SK-N-SH treated with all-trans-retinoic acid at 6 μM for 48 hours (cell line): ENCODE measurements at regions not wholly inside any gene's neighbourhood (a gene's known extent, or its start where the extent isn't known, plus 50 kb on each side); places are given as distances from the start of the nearest gene placed in this dataset.

Experiments
- ATAC-seq: fragments of 200-7000 bp; cut with Tn5 transposase; 3 replicates; pipeline ENCODE4 v1.9.1; 2020; ENCODE audit warnings: mild to moderate bottlenecking, moderate library complexity
- ARNTL ChIP-seq: fragments of 450-650 bp; formaldehyde crosslinking; IDR thresholded peaks from 2 replicates; pipeline ENCODE4 v1.5.0; 2020; ENCODE audit warnings: low read depth, mild to moderate bottlenecking, moderate library complexity, borderline replicate concordance
- BACH2 ChIP-seq: fragments of 250-450 bp; sonication (Bioruptor Pico); IDR thresholded peaks from 2 replicates; pipeline ENCODE4 v1.9.0; 2021; ENCODE audit warnings: mild to moderate bottlenecking, borderline replicate concordance
- CREB5 ChIP-seq: fragments of 250-450 bp; sonication (Bioruptor Pico); IDR thresholded peaks from 2 replicates; pipeline ENCODE4 v1.5.1; 2020; ENCODE audit warnings: low read depth, mild to moderate bottlenecking, moderate library complexity
- CSDC2 ChIP-seq: fragments of 250-450 bp; sonication (Bioruptor Pico); IDR thresholded peaks from 2 replicates; pipeline ENCODE4 v1.5.0; 2020; ENCODE audit warnings: mild to moderate bottlenecking, moderate library complexity
- CSRNP3 ChIP-seq: fragments of 250-450 bp; sonication (Bioruptor Pico); IDR thresholded peaks from 2 replicates; pipeline ENCODE4 v1.5.1; 2021; ENCODE audit warnings: mild to moderate bottlenecking, moderate library complexity
- ESRRG ChIP-seq: fragments of 250-450 bp; sonication (Bioruptor Pico); IDR thresholded peaks from 2 replicates; pipeline ENCODE4 v1.6.1; 2021; ENCODE audit warnings: mild to moderate bottlenecking
- GLIS3 ChIP-seq: fragments of 250-450 bp; sonication (Bioruptor Pico); IDR thresholded peaks from 2 replicates; pipeline ENCODE4 v1.5.0; 2020; ENCODE audit warnings: mild to moderate bottlenecking, moderate library complexity
- ISL1 ChIP-seq: fragments of 250-450 bp; sonication (Bioruptor Pico); IDR thresholded peaks from 2 replicates; pipeline ENCODE4 v2.1.2; 2022; ENCODE audit warnings: mild to moderate bottlenecking, moderate library complexity
- OSR1 ChIP-seq: fragments of 250-450 bp; sonication (Bioruptor Pico); IDR thresholded peaks from 2 replicates; pipeline ENCODE4 v1.8.0; 2022; ENCODE audit warnings: moderate library complexity, mild to moderate bottlenecking, inconsistent platforms
- PATZ1 ChIP-seq: fragments of 250-450 bp; sonication (Bioruptor Pico); IDR thresholded peaks from 2 replicates; pipeline ENCODE4 v1.8.0; 2020; ENCODE audit warnings: mild to moderate bottlenecking, moderate library complexity, borderline replicate concordance
- POU6F1 ChIP-seq: fragments of 250-450 bp; sonication (Bioruptor Pico); IDR thresholded peaks from 2 replicates; pipeline ENCODE4 v1.8.0; 2021; ENCODE audit warnings: low read depth, mild to moderate bottlenecking, moderate library complexity, borderline replicate concordance
- PPARA ChIP-seq: fragments of 250-450 bp; sonication (Bioruptor Pico); IDR thresholded peaks from 2 replicates; pipeline ENCODE4 v1.5.0; 2020; ENCODE audit warnings: mild to moderate bottlenecking, borderline replicate concordance
- SNAI2 ChIP-seq: fragments of 250-450 bp; sonication (Bioruptor Pico); IDR thresholded peaks from 2 replicates; pipeline ENCODE4 v1.5.0; 2020; ENCODE audit warnings: mild to moderate bottlenecking, moderate library complexity
- TCF4 ChIP-seq: fragments of 250-450 bp; sonication (Bioruptor Pico); IDR thresholded peaks from 2 replicates; pipeline ENCODE4 v1.8.0; 2021; ENCODE audit warnings: mild to moderate bottlenecking, moderate library complexity, borderline replicate concordance
- TOX ChIP-seq: fragments of 250-450 bp; sonication (Bioruptor Pico); IDR thresholded peaks from 2 replicates; pipeline ENCODE4 v1.8.0; 2021; ENCODE audit warnings: mild to moderate bottlenecking, moderate library complexity, borderline replicate concordance
- TSHZ2 ChIP-seq: fragments of 250-450 bp; sonication (Bioruptor Pico); IDR thresholded peaks from 2 replicates; pipeline ENCODE4 v1.5.0; 2020; ENCODE audit warnings: mild to moderate bottlenecking, moderate library complexity
- ZFP3 ChIP-seq: fragments of 250-450 bp; sonication (Bioruptor Pico); IDR thresholded peaks from 2 replicates; pipeline ENCODE4 v1.5.0; 2020; ENCODE audit warnings: mild to moderate bottlenecking, moderate library complexity
- ZFP30 ChIP-seq: fragments of 450-650 bp; formaldehyde crosslinking; IDR thresholded peaks from 2 replicates; pipeline ENCODE4 v1.5.0; 2022; ENCODE audit warnings: mild to moderate bottlenecking, moderate library complexity
- ZNF565 ChIP-seq: fragments of 450-650 bp; formaldehyde crosslinking; conservative IDR thresholded peaks from 2 replicates; pipeline ENCODE4 v1.5.0; 2020; ENCODE audit warnings: low read depth, mild to moderate bottlenecking, moderate library complexity
- ZNF70 ChIP-seq: fragments of 450-650 bp; formaldehyde crosslinking; IDR thresholded peaks from 2 replicates; pipeline ENCODE4 v1.5.0; 2020; ENCODE audit warnings: mild to moderate bottlenecking, moderate library complexity
- ZNF8 ChIP-seq: fragments of 450-650 bp; formaldehyde crosslinking; IDR thresholded peaks from 2 replicates; pipeline ENCODE4 v1.5.0; 2020; ENCODE audit warnings: mild to moderate bottlenecking, moderate library complexity

GRCh38 chr9:73348471-73348870, 196.8 kb downstream of the ANXA1 start:
- TF ChIP-seq CSDC2 (CRISPR knock-in tag): no peak
- TF ChIP-seq ZNF8 (CRISPR knock-in tag): no peak
- no peak for TF ChIP-seq TSHZ2
- TF ChIP-seq ARNTL (CRISPR knock-in tag): no peak
- no peak for TF ChIP-seq ZFP3 (CRISPR knock-in tag)
- TF ChIP-seq GLIS3 (CRISPR knock-in tag): no peak
- TF ChIP-seq CREB5: no peak
- TF ChIP-seq PATZ1 (CRISPR knock-in tag): no peak
- TF ChIP-seq SNAI2: no peak
- no peak for TF ChIP-seq ISL1 (CRISPR knock-in tag)
- ATAC-seq: no peak

- no peak for ATAC-seq
- no peak for TF ChIP-seq PPARA (CRISPR knock-in tag)
- no peak for TF ChIP-seq ZFP30 (CRISPR knock-in tag)
- TF ChIP-seq ZNF70: no peak
- TF ChIP-seq PATZ1 (CRISPR knock-in tag): no peak
- TF ChIP-seq TCF4 (CRISPR knock-in tag): no peak
- TF ChIP-seq BACH2 (CRISPR knock-in tag): no peak
- no peak for TF ChIP-seq ARNTL (CRISPR knock-in tag)
- no peak for TF ChIP-seq TOX
- no peak for TF ChIP-seq CREB5
- no peak for TF ChIP-seq OSR1 (CRISPR knock-in tag)
- no peak for TF ChIP-seq CSRNP3
- TF ChIP-seq CSDC2 (CRISPR knock-in tag): no peak
- no peak for TF ChIP-seq GLIS3 (CRISPR knock-in tag)
- TF ChIP-seq ESRRG (CRISPR knock-in tag): no peak
- TF ChIP-seq ZFP3 (CRISPR knock-in tag): no peak
- TF ChIP-seq ZNF565 (CRISPR knock-in tag): no peak
- TF ChIP-seq ZNF8 (CRISPR knock-in tag): no peak
- TF ChIP-seq POU6F1 (CRISPR knock-in tag): no peak
These were observed 197.8 kb downstream of the ANXA1 start for GRCh38 chr9:73349476-73349875.
